Right renal cortex interstitium (tissue), 3 donors: ENCODE measurements at regions not wholly inside any gene's neighbourhood (a gene's known extent, or its start where the extent isn't known, plus 50 kb on each side); places are given as distances from the start of the nearest gene placed in this dataset.

Experiments
- DNase-seq, 3 donors: peaks; one replicate each; pipeline ENCODE4 v3.0.0-alpha.2; 2013; ENCODE audit warnings: low read depth in 3 of 3, low spot score in 2 of 3

- DNase-seq: no peak
Observed at GRCh38 chr17:53106886-53107285, 715.8 kb upstream of the KIF2B start.

GRCh38 chr17:53101706-53102105 lies 721.0 kb upstream of the KIF2B start:
- DNase-seq: no peak

GRCh38 chr17:53100126-53100525 lies 722.6 kb upstream of the KIF2B start:
- no peak for DNase-seq

- DNase-seq: no peak
Observed at GRCh38 chr17:53093391-53093790, 729.3 kb upstream of the KIF2B start.

GRCh38 chr17:53092072-53092471 lies 730.7 kb upstream of the KIF2B start:
- no peak for DNase-seq

GRCh38 chr17:53090770-53091169 lies 732.0 kb upstream of the KIF2B start:
- DNase-seq: no peak

- DNase-seq: no peak
Observed at GRCh38 chr17:53088481-53088880, 734.2 kb upstream of the KIF2B start.

GRCh38 chr17:53061446-53061845 lies 761.3 kb upstream of the KIF2B start:
- DNase-seq: no peak

- DNase-seq: no peak
Observed at GRCh38 chr17:53058031-53058430, 764.7 kb upstream of the KIF2B start.

- DNase-seq: no peak
Observed at GRCh38 chr17:53046781-53047180, 775.9 kb upstream of the KIF2B start.

GRCh38 chr17:53039981-53040380 lies 782.7 kb upstream of the KIF2B start:
- no peak for DNase-seq

GRCh38 chr17:53033297-53033696 lies 789.4 kb upstream of the KIF2B start:
- DNase-seq: no peak

GRCh38 chr17:53032861-53033271 lies 789.9 kb upstream of the KIF2B start:
- peak; percentile 10 to 43 (median 39) for DNase-seq

GRCh38 chr17:53017227-53017626 lies 805.5 kb upstream of the KIF2B start:
- no peak for DNase-seq

- DNase-seq: no peak
Observed at GRCh38 chr17:53016085-53016484, 806.6 kb upstream of the KIF2B start.

- no peak for DNase-seq
Observed at GRCh38 chr17:53012364-53012763, 810.4 kb upstream of the KIF2B start.

- DNase-seq: no peak
Observed at GRCh38 chr17:53006006-53006405, 816.7 kb upstream of the KIF2B start.

- DNase-seq: no peak
Observed at GRCh38 chr17:53004902-53005301, 817.8 kb upstream of the KIF2B start.

GRCh38 chr17:52995881-52996280 lies 826.8 kb upstream of the KIF2B start:
- DNase-seq: no peak

- no peak for DNase-seq
Observed at GRCh38 chr17:52995147-52995546, 827.6 kb upstream of the KIF2B start.

- DNase-seq: no peak
Observed at GRCh38 chr17:52986056-52986662, 827.6 kb upstream of the CA10 start.

GRCh38 chr17:52982331-52982730 lies 823.8 kb upstream of the CA10 start:
- no peak for DNase-seq

- DNase-seq: no peak
Observed at GRCh38 chr17:52979921-52980320, 821.4 kb upstream of the CA10 start.
